Karpas-422 (cell line): ENCODE measurements at regions not wholly inside any gene's neighbourhood (a gene's known extent, or its start where the extent isn't known, plus 50 kb on each side); places are given as distances from the start of the nearest gene placed in this dataset.
"Not testable (repeated sequence)": the region's sequence is repeated elsewhere in the genome, so short reads cannot be mapped to it uniquely, and the experiment has no call there.

Experiments
- DNase-seq: peaks from one replicate; pipeline ENCODE4 v3.0.0-alpha.2; 2015
- H2AFZ ChIP-seq: fragments of 200-600 bp; sonication (generic); 2 replicates; pipeline ENCODE4 v1.6.1; 2014; ENCODE audit warnings: antibody characterized with exemption, low read length, mixed read lengths
- H3K27ac ChIP-seq: fragments of 200-600 bp; sonication (generic); 2 replicates; pipeline ENCODE4 v1.5.1; 2014; ENCODE audit warnings: mild to moderate bottlenecking, low read length, moderate library complexity
- H3K27me3 ChIP-seq: fragments of 200-600 bp; sonication (generic); 2 replicates; pipeline ENCODE4 v1.6.1; 2014; ENCODE audit warnings: low read length, mixed read lengths
- H3K36me3 ChIP-seq: fragments of 200-600 bp; sonication (generic); 2 replicates; pipeline ENCODE4 v1.6.1; 2014; ENCODE audit warnings: low read length, mixed read lengths; ENCODE audit not compliant: insufficient read depth
- H3K4me1 ChIP-seq: fragments of 200-600 bp; sonication (generic); 2 replicates; pipeline ENCODE4 v1.6.1; 2014; ENCODE audit warnings: mild to moderate bottlenecking, low read length, mixed read lengths
- H3K4me2 ChIP-seq: fragments of 200-600 bp; sonication (generic); 2 replicates; pipeline ENCODE4 v1.6.1; 2014; ENCODE audit warnings: low read length, low read depth, mild to moderate bottlenecking; ENCODE audit not compliant: poor library complexity, severe bottlenecking
- H3K4me3 ChIP-seq: fragments of 200-600 bp; sonication (generic); 2 replicates; pipeline ENCODE4 v1.5.1; 2014; ENCODE audit warnings: mild to moderate bottlenecking, antibody characterized with exemption, low read length, mixed read lengths
- H3K79me2 ChIP-seq: fragments of 200-600 bp; sonication (generic); 2 replicates; pipeline ENCODE4 v1.6.1; 2014; ENCODE audit warnings: mild to moderate bottlenecking, low read length, mixed read lengths
- H3K9ac ChIP-seq: fragments of 200-600 bp; sonication (generic); 2 replicates; pipeline ENCODE4 v1.6.0; 2014; ENCODE audit warnings: low read length
- H3K9me2 ChIP-seq: fragments of 200-600 bp; sonication (generic), shearing (Covaris generic); replicated peaks from 2 replicates; pipeline ENCODE4 v1.6.0; 2014; ENCODE audit warnings: mild to moderate bottlenecking, low read length, moderate library complexity; ENCODE audit not compliant: insufficient read depth
- H3K9me3 ChIP-seq: fragments of 300-700, 200-600 bp; sonication (generic); 2 replicates; pipeline ENCODE4 v1.6.1; 2014; ENCODE audit warnings: low read length, mixed read lengths
- H4K20me1 ChIP-seq: fragments of 200-600 bp; sonication (generic); 2 replicates; pipeline ENCODE4 v1.6.1; 2014; ENCODE audit warnings: mild to moderate bottlenecking, antibody characterized with exemption, low read length, low read depth; ENCODE audit not compliant: insufficient read depth

- H3K4me1 ChIP-seq, H3K9ac ChIP-seq: not testable (repeated sequence)
These were observed 1211.8 kb downstream of the OTOL1 start for GRCh38 chr3:162708394-162708793.

GRCh38 chr3:162708942-162709706, 1212.5 kb downstream of the OTOL1 start:
- not testable (repeated sequence) for H3K9me2 ChIP-seq, H3K27ac ChIP-seq, H3K4me3 ChIP-seq, H3K9ac ChIP-seq, DNase-seq, H3K79me2 ChIP-seq, H3K27me3 ChIP-seq, H3K4me2 ChIP-seq, H3K36me3 ChIP-seq, H3K9me3 ChIP-seq, H4K20me1 ChIP-seq, H3K4me1 ChIP-seq, H2AFZ ChIP-seq

More at GRCh38 chr3:162708394-162708793, 1211.8 kb downstream of the OTOL1 start:
- H3K27ac ChIP-seq, H3K4me3 ChIP-seq, H3K27me3 ChIP-seq, H4K20me1 ChIP-seq, H3K4me2 ChIP-seq, H3K36me3 ChIP-seq, H3K9me3 ChIP-seq, H3K9me2 ChIP-seq, H2AFZ ChIP-seq, H3K79me2 ChIP-seq, DNase-seq: not testable (repeated sequence)

GRCh38 chr3:162710332-162711112, 1213.9 kb downstream of the OTOL1 start:
- H3K4me3 ChIP-seq, result no peak overlapping the region
- H3K27me3 ChIP-seq, result no peaks in the 10 kb centered on the region
- no peak for DNase-seq
- no peak overlapping the region for H2AFZ ChIP-seq
- H4K20me1 ChIP-seq, result no peaks in the 10 kb centered on the region
- H3K9me2 ChIP-seq, result no peaks in the 10 kb centered on the region
- no peak overlapping the region for H3K9ac ChIP-seq
- H3K79me2 ChIP-seq, result no peaks in the 10 kb centered on the region
- H3K9me3 ChIP-seq, result peaks cover 6% of the 10 kb centered on the region; the same call in 1 of the 2 replicates
- no peak overlapping the region for H3K4me2 ChIP-seq
- no peaks in the 10 kb centered on the region for H3K4me1 ChIP-seq
- no peaks in the 10 kb centered on the region for H3K36me3 ChIP-seq
- H3K27ac ChIP-seq, result no peak overlapping the region

- not testable (repeated sequence) for H3K9me3 ChIP-seq, H3K9ac ChIP-seq, H3K4me2 ChIP-seq, H3K79me2 ChIP-seq, H3K27me3 ChIP-seq, H3K27ac ChIP-seq, H3K4me1 ChIP-seq, DNase-seq, H3K9me2 ChIP-seq, H3K4me3 ChIP-seq, H3K36me3 ChIP-seq, H2AFZ ChIP-seq, H4K20me1 ChIP-seq
These were observed 1220.5 kb downstream of the OTOL1 start for GRCh38 chr3:162717074-162717473.

GRCh38 chr3:162718697-162719096, 1222.1 kb downstream of the OTOL1 start:
- no peaks in the 10 kb centered on the region for H3K36me3 ChIP-seq
- no peaks in the 10 kb centered on the region for H3K79me2 ChIP-seq
- H3K9me2 ChIP-seq, result no peaks in the 10 kb centered on the region
- H3K4me3 ChIP-seq, result no peak overlapping the region
- H3K27me3 ChIP-seq, result no peaks in the 10 kb centered on the region
- no peak overlapping the region for H2AFZ ChIP-seq
- H3K9me3 ChIP-seq, result peaks cover 4% of the 10 kb centered on the region; the same call in 1 of the 2 replicates
- H4K20me1 ChIP-seq, result no peaks in the 10 kb centered on the region
- H3K9ac ChIP-seq, result no peak overlapping the region
- H3K4me1 ChIP-seq, result no peaks in the 10 kb centered on the region
- H3K27ac ChIP-seq, result no peak overlapping the region
- H3K4me2 ChIP-seq, result no peak overlapping the region
- DNase-seq, result no peak

GRCh38 chr3:162719684-162720341, 1223.2 kb downstream of the OTOL1 start:
- Histone ChIP-seq H3K4me2 (no peak overlapping the region), H3K9me2 (no peaks in the 10 kb centered on the region), H3K79me2 (no peaks in the 10 kb centered on the region), H2AFZ (no peak overlapping the region), H3K4me3 (no peak overlapping the region), H3K27ac (no peak overlapping the region), H3K9me3 (peaks cover 4% of the 10 kb centered on the region; the same call in 1 of the 2 replicates), H3K4me1 (no peaks in the 10 kb centered on the region), H3K27me3 (no peaks in the 10 kb centered on the region), H3K9ac (no peak overlapping the region), H4K20me1 (no peaks in the 10 kb centered on the region), H3K36me3 (no peaks in the 10 kb centered on the region)
- DNase-seq, result no peak

GRCh38 chr3:162721736-162722135, 1225.1 kb downstream of the OTOL1 start:
- Histone ChIP-seq H4K20me1 (no peaks in the 10 kb centered on the region), H3K36me3 (no peaks in the 10 kb centered on the region), H3K9me3 (peaks cover 4% of the 10 kb centered on the region; the same call in 1 of the 2 replicates), H3K79me2 (no peaks in the 10 kb centered on the region), H3K9ac (no peak overlapping the region), H3K9me2 (no peaks in the 10 kb centered on the region), H3K4me2 (no peak overlapping the region), H2AFZ (no peak overlapping the region), H3K27me3 (no peaks in the 10 kb centered on the region), H3K4me1 (no peaks in the 10 kb centered on the region), H3K4me3 (no peak overlapping the region), H3K27ac (no peak overlapping the region)
- DNase-seq, result no peak

GRCh38 chr3:162722337-162722736, 1225.7 kb downstream of the OTOL1 start:
- Histone ChIP-seq H3K79me2 (no peaks in the 10 kb centered on the region), H2AFZ (no peak overlapping the region), H3K9me3 (peaks cover 4% of the 10 kb centered on the region; the same call in 1 of the 2 replicates), H3K27ac (no peak overlapping the region), H3K4me3 (no peak overlapping the region), H3K27me3 (no peaks in the 10 kb centered on the region), H3K9me2 (no peaks in the 10 kb centered on the region), H3K4me1 (no peaks in the 10 kb centered on the region), H3K9ac (no peak overlapping the region), H4K20me1 (no peaks in the 10 kb centered on the region), H3K36me3 (no peaks in the 10 kb centered on the region), H3K4me2 (no peak overlapping the region)
- DNase-seq, result no peak
